Peyer's patch (tissue), 4 donors: ENCODE measurements at regions not wholly inside any gene's neighbourhood (a gene's known extent, or its start where the extent isn't known, plus 50 kb on each side); places are given as distances from the start of the nearest gene placed in this dataset.
A peak's percentile ranks its signal among the peaks of the same experiment; 100 is the strongest.

Experiments
- DNase-seq, 3 donors: peaks; one replicate each; pipeline ENCODE4 v3.0.0-alpha.2; 2017 to 2019
- H3K27ac ChIP-seq, 4 donors: fragments of 200-600 bp; sonication (generic); one replicate each; pipeline ENCODE4 v1.5.1; 2016 to 2019
- H3K27me3 ChIP-seq, 2 donors: fragments of 200-600 bp; sonication (generic); one replicate each; pipeline ENCODE4 v1.5.1; 2019
- H3K36me3 ChIP-seq, 3 donors: fragments of 200-600 bp; sonication (generic); one replicate each; pipeline ENCODE4 v1.5.1; 2016 to 2019
- H3K4me1 ChIP-seq, 4 donors: fragments of 200-600 bp; sonication (generic); one replicate each; pipeline ENCODE4 v1.5.1; 2016 to 2019
- H3K4me3 ChIP-seq, 4 donors: fragments of 200-600 bp; sonication (generic); 1 replicate in 3 of 4; 2 replicates in 1 of 4; pipeline ENCODE4 v1.5.1; 2016 to 2019; ENCODE audit warnings: mild to moderate bottlenecking in 1 of 4
- H3K9me3 ChIP-seq, 4 donors: fragments of 200-600 bp; sonication (generic); one replicate each; pipeline ENCODE4 v1.5.1; 2016 to 2019; ENCODE audit warnings: mild to moderate bottlenecking in 1 of 4
- CTCF ChIP-seq, 6 experiments: fragments of 450-650 bp in 4 of 6; fragments of 200-600 bp in 2 of 6; sonication (generic) in 1 of 6; IDR thresholded peaks; one replicate each; pipeline ENCODE4 v1.5.1; 2017 to 2019; ENCODE audit warnings: antibody characterized with exemption in 6 of 6, mild to moderate bottlenecking in 3 of 6, moderate library complexity in 1 of 6
- POLR2A ChIP-seq, 2 donors: fragments of 450-650 bp; IDR thresholded peaks; one replicate each; pipeline ENCODE4 v1.5.1; 2017; ENCODE audit warnings: antibody characterized with exemption in 2 of 2, mild to moderate bottlenecking in 2 of 2, moderate library complexity in 2 of 2

- H3K9me3 ChIP-seq, result no peaks in the 10 kb centered on the region
- no peak for DNase-seq
- TF ChIP-seq CTCF (IDR thresholded peaks at IDR 0.05), result no peak
- no peak for TF ChIP-seq POLR2A (IDR thresholded peaks at IDR 0.05)
- no peaks in the 10 kb centered on the region for H3K4me1 ChIP-seq
- no peaks in the 10 kb centered on the region for H3K27me3 ChIP-seq
- no peak overlapping the region for H3K4me3 ChIP-seq
- no peaks in the 10 kb centered on the region for H3K36me3 ChIP-seq
- H3K27ac ChIP-seq, result no peak overlapping the region
Observed at GRCh38 chr4:187366530-187366929, 629.0 kb upstream of the ZFP42 start.

GRCh38 chr4:187370918-187371317, 624.7 kb upstream of the ZFP42 start:
- Histone ChIP-seq H3K27me3 (no peaks in the 10 kb centered on the region), H3K9me3 (no peaks in the 10 kb centered on the region), H3K36me3 (no peaks in the 10 kb centered on the region), H3K27ac (no peak overlapping the region), H3K4me1 (no peaks in the 10 kb centered on the region), H3K4me3 (no peak overlapping the region)
- no peak for DNase-seq
- TF ChIP-seq CTCF (IDR thresholded peaks at IDR 0.05), result no peak
- TF ChIP-seq POLR2A (IDR thresholded peaks at IDR 0.05), result no peak

DNA sequence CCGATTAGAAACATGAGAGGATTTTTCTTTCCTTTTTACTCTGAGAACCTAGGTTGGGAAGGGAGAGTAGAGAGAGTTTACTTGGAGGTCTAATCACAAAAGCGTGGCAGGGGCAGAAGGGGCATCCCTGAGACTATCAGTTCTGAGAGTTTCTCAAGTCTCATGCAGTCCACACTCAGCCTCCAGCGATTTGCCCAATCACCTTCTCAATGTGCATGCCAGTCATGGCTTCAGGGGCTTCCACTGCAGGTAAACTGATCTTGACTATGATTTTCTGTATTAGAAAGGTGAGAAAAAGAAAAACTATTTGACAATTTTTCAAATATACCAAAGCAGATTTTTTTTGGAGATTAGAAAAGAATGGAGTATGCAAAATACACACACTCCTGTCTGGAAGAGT, 617.1 kb upstream of the ZFP42 start:
- DNase-seq, result no peak
- Histone ChIP-seq H3K4me3 (no peak overlapping the region), H3K4me1 (no peaks in the 10 kb centered on the region), H3K9me3 (no peaks in the 10 kb centered on the region), H3K27ac (no peak overlapping the region), H3K36me3 (no peaks in the 10 kb centered on the region), H3K27me3 (no peaks in the 10 kb centered on the region)
- no peak for TF ChIP-seq CTCF (IDR thresholded peaks at IDR 0.05)

DNA sequence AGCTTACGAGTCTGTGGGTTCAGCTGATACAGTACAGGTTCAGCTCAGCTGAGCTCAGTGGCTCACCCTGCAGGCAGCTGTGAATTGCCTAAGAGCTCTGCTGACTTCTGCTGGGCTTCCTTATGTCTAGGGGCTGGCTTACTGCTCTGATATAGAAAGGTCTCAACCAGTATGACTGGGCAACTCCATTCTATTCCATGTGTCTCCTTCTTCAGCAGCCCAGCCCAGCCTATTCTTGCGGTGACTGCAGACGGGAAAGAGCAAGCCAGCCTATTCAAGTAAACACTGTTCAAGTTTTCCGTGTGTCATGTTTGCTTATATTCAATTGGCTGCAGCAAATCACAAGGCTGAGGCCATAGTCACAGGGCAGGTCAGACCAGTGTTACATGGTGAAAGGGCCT, 615.4 kb upstream of the ZFP42 start:
- DNase-seq, result peak in 2 of 3 donors; percentile 52 to 54
- no peak overlapping the region for H3K4me3 ChIP-seq
- H3K27ac ChIP-seq, result no peak overlapping the region
- no peaks in the 10 kb centered on the region for H3K4me1 ChIP-seq
- H3K36me3 ChIP-seq, result no peaks in the 10 kb centered on the region
- H3K9me3 ChIP-seq, result no peaks in the 10 kb centered on the region
- TF ChIP-seq CTCF (IDR thresholded peaks at IDR 0.05) (peak in 4 of 6 experiments; percentile 7 to 46 (median 36)), POLR2A (IDR thresholded peaks at IDR 0.05) (no peak)
- no peaks in the 10 kb centered on the region for H3K27me3 ChIP-seq

DNA sequence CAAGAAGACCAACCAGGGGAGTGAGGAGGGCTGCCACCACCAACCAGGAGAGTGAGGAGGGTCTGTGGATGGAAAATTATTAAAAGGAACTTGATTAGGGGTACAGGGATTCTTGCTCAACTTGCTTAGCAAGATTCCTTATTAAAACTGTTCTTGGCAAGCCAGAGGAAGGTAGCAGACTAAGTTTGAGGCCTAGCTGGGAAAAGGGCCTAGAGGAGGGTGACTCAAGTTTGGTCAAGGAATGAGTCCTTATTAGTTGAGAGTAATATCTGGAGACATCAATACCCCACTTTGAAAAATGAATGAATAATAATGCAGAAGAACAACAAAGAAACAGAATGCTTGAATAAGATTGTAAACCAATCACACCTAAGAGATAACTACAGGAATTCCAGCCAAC, 612.4 kb upstream of the ZFP42 start:
- no peaks in the 10 kb centered on the region for H3K4me1 ChIP-seq
- no peaks in the 10 kb centered on the region for H3K36me3 ChIP-seq
- no peak for TF ChIP-seq POLR2A (IDR thresholded peaks at IDR 0.05)
- TF ChIP-seq CTCF (IDR thresholded peaks at IDR 0.05), result no peak
- DNase-seq, result no peak
- H3K27ac ChIP-seq, result no peak overlapping the region
- H3K27me3 ChIP-seq, result no peaks in the 10 kb centered on the region
- H3K9me3 ChIP-seq, result no peaks in the 10 kb centered on the region
- H3K4me3 ChIP-seq, result no peak overlapping the region

DNA sequence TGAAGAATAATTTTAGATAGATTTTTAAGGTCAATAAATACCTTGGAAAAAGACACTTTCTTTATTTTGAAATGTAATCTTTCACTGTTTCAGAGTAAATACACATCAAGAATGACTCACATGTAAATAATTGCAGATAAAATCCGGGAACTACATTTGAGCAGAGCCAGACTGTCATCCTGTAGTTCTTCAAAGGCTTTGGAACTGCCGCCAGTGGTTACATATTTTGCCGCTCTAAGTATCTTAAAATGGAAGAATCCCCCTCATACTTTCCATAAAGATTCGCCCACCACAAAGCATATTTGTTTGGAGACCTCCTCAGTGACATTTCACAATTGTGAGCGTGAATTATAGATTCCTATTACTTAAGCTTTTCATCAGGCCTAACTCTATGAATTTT, 607.8 kb upstream of the ZFP42 start:
- Histone ChIP-seq H3K4me3 (no peak overlapping the region), H3K27ac (no peak overlapping the region), H3K4me1 (no peaks in the 10 kb centered on the region), H3K27me3 (no peaks in the 10 kb centered on the region), H3K36me3 (no peaks in the 10 kb centered on the region), H3K9me3 (no peaks in the 10 kb centered on the region)
- DNase-seq, result no peak
- TF ChIP-seq POLR2A (IDR thresholded peaks at IDR 0.05) (no peak), CTCF (IDR thresholded peaks at IDR 0.05) (no peak)
